Osteoblast (primary cell): ENCODE measurements at regions not wholly inside any gene's neighbourhood (a gene's known extent, or its start where the extent isn't known, plus 50 kb on each side); places are given as distances from the start of the nearest gene placed in this dataset.

Source experiments
- DNase-seq: peaks from one replicate; pipeline ENCODE4 v3.0.0; 2011; ENCODE audit warnings: low spot score, mixed read lengths; ENCODE audit not compliant: insufficient read length; ENCODE audit errors: missing footprints
- H2AFZ ChIP-seq: 2 replicates; pipeline ENCODE4 v1.6.0; 2011; ENCODE audit warnings: mild to moderate bottlenecking, low read length
- H3K27ac ChIP-seq: 2 replicates; pipeline ENCODE4 v1.5.1; 2011; ENCODE audit warnings: mild to moderate bottlenecking, low read depth, low read length, moderate library complexity
- H3K27me3 ChIP-seq: 2 replicates; pipeline ENCODE4 v1.6.0; 2012; ENCODE audit warnings: mild to moderate bottlenecking, control low read depth, inconsistent platforms, low read length, moderate library complexity; ENCODE audit not compliant: insufficient read depth
- H3K36me3 ChIP-seq: 2 replicates; pipeline ENCODE4 v1.5.1; 2011; ENCODE audit warnings: mild to moderate bottlenecking, low read length, control low read depth, moderate library complexity; ENCODE audit not compliant: insufficient read depth
- H3K4me1 ChIP-seq: 2 replicates; pipeline ENCODE4 v1.5.1; 2011; ENCODE audit warnings: mild to moderate bottlenecking, low read length, control low read depth, moderate library complexity; ENCODE audit not compliant: insufficient read depth
- H3K4me2 ChIP-seq: 2 replicates; pipeline ENCODE4 v1.6.0; 2011; ENCODE audit warnings: mild to moderate bottlenecking, low read length; ENCODE audit not compliant: insufficient read depth
- H3K4me3 ChIP-seq: fragments of 200-600 bp; sonication (generic); 3 replicates; pipeline ENCODE4 v1.5.1; 2012; ENCODE audit warnings: mild to moderate bottlenecking, low read length, inconsistent platforms; ENCODE audit not compliant: insufficient read depth
- H3K79me2 ChIP-seq: 2 replicates; pipeline ENCODE4 v1.6.0; 2012; ENCODE audit warnings: mild to moderate bottlenecking, low read length, control low read depth, inconsistent platforms; ENCODE audit not compliant: insufficient read depth
- H3K9me3 ChIP-seq: 2 replicates; pipeline ENCODE4 v1.5.1; 2011; ENCODE audit warnings: low read depth, low read length, control low read depth
- H4K20me1 ChIP-seq: 2 replicates; pipeline ENCODE4 v1.6.0; 2012; ENCODE audit warnings: mild to moderate bottlenecking, low read length, control low read depth; ENCODE audit not compliant: insufficient read depth
- TF ChIP-seq, protein P1 (sequence below): IDR thresholded peaks from 2 replicates; pipeline ENCODE4 v1.5.1; 2011; ENCODE audit warnings: mild to moderate bottlenecking, low read depth, low read length, moderate library complexity; ENCODE audit errors: extremely low read depth

DNA sequence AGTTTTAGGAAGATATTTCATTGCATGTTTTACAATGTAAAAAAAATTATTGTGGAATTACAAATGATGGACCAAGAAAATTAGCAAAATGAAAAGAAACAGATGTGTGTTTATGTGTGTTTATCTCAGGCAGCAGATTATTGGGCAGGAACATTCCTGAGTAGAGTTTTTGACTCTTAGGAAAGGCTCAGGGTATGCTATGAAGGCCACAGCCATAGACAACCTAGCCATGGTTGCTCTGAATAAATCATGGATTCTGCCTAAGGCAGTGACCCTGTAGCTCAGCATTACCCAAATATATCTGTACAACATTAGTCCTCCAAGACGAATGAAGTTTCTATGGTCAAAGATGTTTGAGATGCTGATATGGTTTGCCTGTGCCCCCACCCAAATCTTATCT is 298.3 kb downstream of the PTEN start:
- Histone ChIP-seq H3K4me3 (no peak overlapping the region), H3K9me3 (no peaks in the 10 kb centered on the region), H3K79me2 (no peaks in the 10 kb centered on the region), H4K20me1 (no peaks in the 10 kb centered on the region), H3K4me1 (peaks cover 36% of the 10 kb centered on the region), H3K27ac (no peak overlapping the region), H3K27me3 (no peaks in the 10 kb centered on the region), H2AFZ (no peak overlapping the region), H3K4me2 (no peak overlapping the region), H3K36me3 (no peaks in the 10 kb centered on the region)
- DNase-seq: no peak
- TF ChIP-seq, protein P1, sequence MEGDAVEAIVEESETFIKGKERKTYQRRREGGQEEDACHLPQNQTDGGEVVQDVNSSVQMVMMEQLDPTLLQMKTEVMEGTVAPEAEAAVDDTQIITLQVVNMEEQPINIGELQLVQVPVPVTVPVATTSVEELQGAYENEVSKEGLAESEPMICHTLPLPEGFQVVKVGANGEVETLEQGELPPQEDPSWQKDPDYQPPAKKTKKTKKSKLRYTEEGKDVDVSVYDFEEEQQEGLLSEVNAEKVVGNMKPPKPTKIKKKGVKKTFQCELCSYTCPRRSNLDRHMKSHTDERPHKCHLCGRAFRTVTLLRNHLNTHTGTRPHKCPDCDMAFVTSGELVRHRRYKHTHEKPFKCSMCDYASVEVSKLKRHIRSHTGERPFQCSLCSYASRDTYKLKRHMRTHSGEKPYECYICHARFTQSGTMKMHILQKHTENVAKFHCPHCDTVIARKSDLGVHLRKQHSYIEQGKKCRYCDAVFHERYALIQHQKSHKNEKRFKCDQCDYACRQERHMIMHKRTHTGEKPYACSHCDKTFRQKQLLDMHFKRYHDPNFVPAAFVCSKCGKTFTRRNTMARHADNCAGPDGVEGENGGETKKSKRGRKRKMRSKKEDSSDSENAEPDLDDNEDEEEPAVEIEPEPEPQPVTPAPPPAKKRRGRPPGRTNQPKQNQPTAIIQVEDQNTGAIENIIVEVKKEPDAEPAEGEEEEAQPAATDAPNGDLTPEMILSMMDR: no peak

DNA sequence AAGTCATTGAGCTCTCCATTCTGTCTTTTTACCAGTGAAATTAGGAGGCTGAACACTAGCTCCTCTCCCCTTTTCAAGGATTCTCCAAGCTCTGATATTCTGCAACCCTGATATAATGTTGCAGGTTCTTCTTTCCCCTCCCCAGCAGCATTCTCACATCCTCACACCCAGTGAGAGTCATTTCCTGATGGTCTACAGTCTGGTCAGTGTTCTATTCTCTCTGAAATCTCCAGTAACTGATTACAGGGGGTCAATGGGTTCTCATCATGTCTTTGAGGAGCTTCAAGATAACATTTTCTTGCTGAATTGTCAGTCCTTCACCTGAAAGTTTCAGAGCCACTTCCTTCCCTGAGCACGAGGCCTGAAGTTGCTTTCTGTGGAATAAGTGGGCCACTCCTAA is 299.4 kb downstream of the PTEN start:
- H3K9me3 ChIP-seq: no peaks in the 10 kb centered on the region
- H3K4me3 ChIP-seq: no peak overlapping the region
- H3K27me3 ChIP-seq: no peaks in the 10 kb centered on the region
- H3K4me2 ChIP-seq: no peak overlapping the region
- TF ChIP-seq, protein P1: no peak
- no peaks in the 10 kb centered on the region for H3K79me2 ChIP-seq
- no peak overlapping the region for H2AFZ ChIP-seq
- H3K36me3 ChIP-seq: no peaks in the 10 kb centered on the region
- no peak overlapping the region for H3K27ac ChIP-seq
- DNase-seq: no peak
- no peaks in the 10 kb centered on the region for H4K20me1 ChIP-seq
- peaks cover 26% of the 10 kb centered on the region for H3K4me1 ChIP-seq

DNA sequence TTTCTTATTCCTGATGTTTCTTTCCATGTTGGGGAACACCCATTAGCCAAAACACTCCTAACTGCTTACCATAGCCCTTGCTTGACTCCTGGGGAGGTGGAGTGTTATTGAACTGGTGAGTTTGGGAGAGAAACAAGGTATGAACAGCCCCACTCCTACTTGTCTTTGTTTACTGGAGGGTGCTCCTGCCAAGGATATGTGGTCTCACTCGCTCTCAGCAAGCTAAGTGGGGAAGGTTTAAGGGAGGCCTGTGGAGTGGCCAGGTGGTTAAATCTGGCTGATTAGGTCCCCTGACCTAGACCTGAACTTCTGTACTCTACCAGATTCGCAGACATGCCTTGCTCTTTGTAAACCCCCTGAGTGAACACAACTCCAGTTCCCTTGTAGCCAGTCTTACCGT is 300.1 kb downstream of the PTEN start:
- DNase-seq: no peak
- Histone ChIP-seq H3K36me3 (no peaks in the 10 kb centered on the region), H3K4me3 (no peak overlapping the region), H2AFZ (no peak overlapping the region), H3K27ac (no peak overlapping the region), H3K4me1 (peaks cover 19% of the 10 kb centered on the region), H3K27me3 (no peaks in the 10 kb centered on the region), H3K4me2 (no peak overlapping the region), H3K9me3 (no peaks in the 10 kb centered on the region), H4K20me1 (no peaks in the 10 kb centered on the region), H3K79me2 (no peaks in the 10 kb centered on the region)
- TF ChIP-seq, protein P1: no peak

DNA sequence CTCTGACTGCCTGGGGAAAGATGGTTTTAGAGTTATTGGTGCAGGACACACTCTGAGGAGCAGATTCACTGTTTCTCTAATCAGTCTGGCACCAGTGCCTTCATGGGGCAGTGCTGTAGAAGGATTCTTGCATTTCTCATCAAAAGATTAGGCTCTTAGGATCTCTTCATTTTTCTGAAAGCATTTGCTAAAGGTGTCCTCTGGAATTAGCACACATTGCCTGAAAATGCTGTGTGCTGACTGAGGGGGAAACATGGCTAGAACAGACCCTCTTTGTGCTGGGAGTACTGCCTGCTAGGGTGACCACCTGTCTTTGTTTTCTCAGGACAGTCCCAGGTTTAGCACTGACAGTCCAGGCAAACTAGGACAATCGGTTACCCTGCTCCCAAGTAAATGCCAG is 301.0 kb downstream of the PTEN start:
- no peaks in the 10 kb centered on the region for H3K9me3 ChIP-seq
- no peaks in the 10 kb centered on the region for H3K27me3 ChIP-seq
- H3K4me3 ChIP-seq: no peak overlapping the region
- no peak overlapping the region for H3K27ac ChIP-seq
- H3K4me2 ChIP-seq: no peak overlapping the region
- TF ChIP-seq, protein P1: no peak
- H2AFZ ChIP-seq: no peak overlapping the region
- no peak for DNase-seq
- no peaks in the 10 kb centered on the region for H3K79me2 ChIP-seq
- no peaks in the 10 kb centered on the region for H4K20me1 ChIP-seq
- peaks cover 11% of the 10 kb centered on the region for H3K4me1 ChIP-seq
- no peaks in the 10 kb centered on the region for H3K36me3 ChIP-seq
